H1 (cell line): ENCODE measurements at regions not wholly inside any gene's neighbourhood (a gene's known extent, or its start where the extent isn't known, plus 50 kb on each side); places are given as distances from the start of the nearest gene placed in this dataset.

Source experiments
- CTCF ChIA-PET: fragments of 300-600 bp; sonication (Branson Sonifier 250); formaldehyde crosslinking; loops from one replicate; lab custom pipeline; 2021; ENCODE audit not compliant: partially characterized antibody; lab: Charles Lee
- POLR2A ChIA-PET: fragments of 300-600 bp; sonication (Branson Sonifier 250); formaldehyde crosslinking; loops from one replicate; lab custom pipeline; 2021; ENCODE audit warnings: inconsistent platforms; ENCODE audit not compliant: partially characterized antibody; lab: Charles Lee
- DNase-seq, 2 experiments: peaks; one replicate each; pipeline versions ENCODE4 v3.0.0 to v3.0.0-alpha.2; 2010 to 2022; ENCODE audit warnings: low spot score in 2 of 2, low read depth in 1 of 2, mixed read lengths in 1 of 2
- FAIRE-seq: peaks from 2 replicates; lab custom pipeline; 2011; peaks lifted over from hg19 to GRCh38; lab: Jason Lieb, UNC
- H2AFZ ChIP-seq: 2 replicates; pipeline ENCODE4 v1.8.1; 2012; ENCODE audit warnings: low read length, inconsistent platforms
- H2AK5ac ChIP-seq: 2 replicates; pipeline ENCODE4 v1.6.1; 2013; ENCODE audit warnings: low read depth, low read length
- H2BK120ac ChIP-seq: replicated peaks from 2 replicates; pipeline ENCODE3; 2013; ENCODE audit warnings: low read depth, low read length, inconsistent platforms
- H2BK12ac ChIP-seq: 2 replicates; pipeline ENCODE4 v1.6.1; 2013; ENCODE audit warnings: low read depth, low read length
- H2BK15ac ChIP-seq: 2 replicates; pipeline ENCODE4 v1.6.1; 2013; ENCODE audit warnings: low read length
- H2BK20ac ChIP-seq: 2 replicates; pipeline ENCODE4 v1.6.1; 2013; ENCODE audit warnings: low read length
- H2BK5ac ChIP-seq: 2 replicates; pipeline ENCODE4 v1.6.1; 2013; ENCODE audit warnings: low read depth, low read length
- H3K14ac ChIP-seq: 2 replicates; pipeline ENCODE4 v1.6.1; 2013; ENCODE audit warnings: inconsistent platforms; ENCODE audit not compliant: insufficient read length
- H3K18ac ChIP-seq: 2 replicates; pipeline ENCODE4 v1.6.1; 2013; ENCODE audit warnings: low read length; ENCODE audit errors: extremely low read depth
- H3K23ac ChIP-seq: 2 replicates; pipeline ENCODE4 v1.6.1; 2013; ENCODE audit warnings: inconsistent platforms; ENCODE audit not compliant: insufficient read length
- H3K23me2 ChIP-seq: 2 replicates; pipeline ENCODE4 v1.6.1; 2013; ENCODE audit warnings: low read depth, low read length
- H3K27ac ChIP-seq: 2 replicates; pipeline ENCODE4 v1.6.1; 2011; ENCODE audit warnings: low read depth, low read length, inconsistent platforms
- H3K27me3 ChIP-seq, 4 experiments: replicated peaks in 1 of 4; 1 replicate in 1 of 4; 2 replicates in 3 of 4; pipeline versions ENCODE4 v1.6.1 to v1.8.1; 2011 to 2013; ENCODE audit warnings: low read length in 3 of 4, mild to moderate bottlenecking in 3 of 4, inconsistent platforms in 2 of 4, mixed read lengths in 2 of 4, moderate library complexity in 1 of 4; ENCODE audit not compliant: control insufficient read depth in 3 of 4, insufficient read depth in 3 of 4; ENCODE audit errors: extremely low read depth in 1 of 4
- H3K36me3 ChIP-seq, 4 experiments: 2 replicates each; pipeline versions ENCODE4 v1.6.1 to v1.8.1; 2011 to 2013; ENCODE audit warnings: mild to moderate bottlenecking in 4 of 4, low read length in 3 of 4, moderate library complexity in 2 of 4, control low read depth in 1 of 4, inconsistent platforms in 1 of 4; ENCODE audit not compliant: insufficient read depth in 4 of 4, control insufficient read depth in 2 of 4
- H3K4ac ChIP-seq: replicated peaks from 2 replicates; pipeline ENCODE3; 2013; ENCODE audit warnings: low read length, low read depth, mixed read lengths, inconsistent platforms; ENCODE audit not compliant: insufficient read length
- H3K4me1 ChIP-seq, 4 experiments: replicated peaks in 1 of 4; 1 replicate in 1 of 4; 2 replicates in 3 of 4; pipeline versions ENCODE4 v1.6.1 to v1.8.1; 2011 to 2013; ENCODE audit warnings: low read length in 3 of 4, inconsistent platforms in 2 of 4, mixed read lengths in 1 of 4; ENCODE audit not compliant: insufficient read depth in 4 of 4, control insufficient read depth in 3 of 4
- H3K4me2 ChIP-seq, 2 experiments: 2 replicates each; pipeline versions ENCODE4 v1.6.1 to v1.8.1; 2011 to 2013; ENCODE audit warnings: low read depth in 2 of 2, low read length in 2 of 2, control low read depth in 1 of 2, inconsistent platforms in 1 of 2, mild to moderate bottlenecking in 1 of 2; ENCODE audit not compliant: insufficient read depth in 1 of 2
- H3K4me3 ChIP-seq, 4 experiments: fragments of 200-600, 300-600 bp in 1 of 4; sonication (generic), shearing (Covaris generic), sonication (Bioruptor Twin) in 1 of 4; 2 replicates each; pipeline versions ENCODE4 v1.5.1 to v1.8.1; 2011 to 2016; ENCODE audit warnings: low read length in 4 of 4, low read depth in 3 of 4, control low read depth in 2 of 4, inconsistent platforms in 2 of 4, mild to moderate bottlenecking in 2 of 4, mixed read lengths in 1 of 4, moderate library complexity in 1 of 4; ENCODE audit not compliant: insufficient read depth in 2 of 4; ENCODE audit errors: extremely low read depth in 1 of 4
- H3K56ac ChIP-seq: replicated peaks from 2 replicates; pipeline ENCODE3; 2013; ENCODE audit warnings: low read depth, mild to moderate bottlenecking, mixed read lengths, low read length, inconsistent platforms; ENCODE audit not compliant: insufficient read length
- H3K79me1 ChIP-seq: 2 replicates; pipeline ENCODE4 v1.6.1; 2013; ENCODE audit warnings: low read depth, low read length, control low read depth
- H3K79me2 ChIP-seq, 2 experiments: 2 replicates each; pipeline versions ENCODE4 v1.6.1 to v1.8.1; 2012 to 2013; ENCODE audit warnings: low read length in 2 of 2, mild to moderate bottlenecking in 2 of 2, inconsistent platforms in 1 of 2; ENCODE audit not compliant: insufficient read depth in 2 of 2, control insufficient read depth in 1 of 2
- H3K9ac ChIP-seq, 4 experiments: replicated peaks in 1 of 4; 1 replicate in 1 of 4; 2 replicates in 3 of 4; pipeline versions ENCODE4 v1.6.1 to v1.8.1; 2011 to 2013; ENCODE audit warnings: low read depth in 3 of 4, low read length in 3 of 4, control low read depth in 2 of 4, mild to moderate bottlenecking in 2 of 4, moderate library complexity in 2 of 4, inconsistent platforms in 1 of 4; ENCODE audit errors: extremely low read depth in 1 of 4
- H3K9me3 ChIP-seq, 2 experiments: 2 replicates each; pipeline versions ENCODE4 v1.6.1 to v1.8.1; 2012 to 2013; ENCODE audit warnings: mild to moderate bottlenecking in 2 of 2, moderate library complexity in 2 of 2, control low read depth in 1 of 2, inconsistent platforms in 1 of 2, low read depth in 1 of 2, low read length in 1 of 2, mixed read lengths in 1 of 2; ENCODE audit not compliant: insufficient read depth in 2 of 2
- H4K20me1 ChIP-seq, 2 experiments: replicated peaks in 1 of 2; 2 replicates each; pipeline versions ENCODE3 to v1.8.1; 2011 to 2013; ENCODE audit warnings: inconsistent platforms in 2 of 2, low read length in 2 of 2, mild to moderate bottlenecking in 1 of 2; ENCODE audit not compliant: insufficient read depth in 2 of 2, control insufficient read depth in 1 of 2
- H4K5ac ChIP-seq: 2 replicates; pipeline ENCODE4 v1.6.1; 2013; ENCODE audit warnings: low read length, low read depth, mixed read lengths, inconsistent platforms; ENCODE audit not compliant: insufficient read length
- H4K8ac ChIP-seq: 2 replicates; pipeline ENCODE4 v1.8.0; 2013; ENCODE audit warnings: mild to moderate bottlenecking, moderate library complexity, low read length, inconsistent platforms; ENCODE audit not compliant: insufficient read depth; ENCODE audit errors: extremely low read depth
- H4K91ac ChIP-seq: replicated peaks from 2 replicates; pipeline ENCODE3; 2013; ENCODE audit warnings: low read length, mixed read lengths, inconsistent platforms; ENCODE audit not compliant: insufficient read length
- GABPA ChIP-seq: IDR thresholded peaks from 2 replicates; pipeline ENCODE4 v1.6.1; 2011; ENCODE audit warnings: mild to moderate bottlenecking, low read length, moderate library complexity, borderline replicate concordance; ENCODE audit not compliant: insufficient read depth
- TAF1 ChIP-seq: IDR thresholded peaks from 2 replicates; pipeline ENCODE4 v1.6.1; 2011; ENCODE audit warnings: mild to moderate bottlenecking, low read depth, low read length
- WGBS, 2 experiments: shearing (Covaris generic) in 1 of 2; methylation state at CpG; one replicate each; pipeline versions ENCODE4 v1.1.6 to v1.1.7; 2013 to 2015; ENCODE audit warnings: low lambda C conversion rate in 2 of 2, mixed read lengths in 2 of 2, inconsistent platforms in 1 of 2, low coverage in 1 of 2, missing lambda C conversion rate in 1 of 2; ENCODE audit not compliant: insufficient replicate concordance in 2 of 2, insufficient coverage in 1 of 2, insufficient read length in 1 of 2; ENCODE audit errors: extremely low coverage in 1 of 2, missing lambda C conversion rate in 1 of 2; 5-methylcytosine and 5-hydroxymethylcytosine counted together

DNA sequence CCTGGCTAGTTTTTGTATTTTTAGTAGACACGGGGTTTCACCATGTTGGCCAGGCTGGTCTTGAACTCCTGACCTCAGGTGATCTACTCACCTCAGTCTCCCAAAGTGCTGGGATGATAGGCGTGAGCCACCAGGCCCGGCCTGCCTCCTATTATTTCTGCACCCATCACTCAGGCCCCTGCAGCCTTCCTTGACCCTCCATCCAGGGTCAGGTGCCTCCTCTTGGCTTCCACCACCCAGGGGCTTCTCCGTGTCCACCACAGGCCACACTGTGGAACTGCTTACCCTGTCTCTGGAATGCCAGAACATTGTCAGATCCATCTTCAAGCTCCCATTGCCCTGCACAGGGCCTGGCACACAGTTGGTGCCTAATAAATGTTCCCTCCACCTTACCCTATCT is 75.4 kb upstream of the RTL6 start:
- no peaks in the 10 kb centered on the region for H3K27me3 ChIP-seq
- H3K18ac ChIP-seq, result no peak overlapping the region
- H3K79me1 ChIP-seq, result no peaks in the 10 kb centered on the region
- H3K4me1 ChIP-seq, result peaks cover 0 to 5% (median 0%) of the 10 kb centered on the region in 4 experiments; a peak in 2 of 7 replicates
- H2BK15ac ChIP-seq, result no peak overlapping the region
- no peaks in the 10 kb centered on the region for H4K20me1 ChIP-seq
- no peak overlapping the region for H2BK120ac ChIP-seq
- ChIA-PET POLR2A (interaction anchor here (0.6 kb wide), 1 partner anchor 20 kb away, joined by 4 read pairs; no protein-coding TSS in a partner anchor), CTCF (interaction anchor here (1.7 kb wide), 1 partner anchor 90 kb away, joined by 4 read pairs; no protein-coding TSS in a partner anchor)
- H3K4me3 ChIP-seq, result no peak overlapping the region
- H2AFZ ChIP-seq, result no peak overlapping the region
- no peaks in the 10 kb centered on the region for H3K79me2 ChIP-seq
- H2BK12ac ChIP-seq, result no peak overlapping the region
- FAIRE-seq, result no peak
- no peak overlapping the region for H3K4ac ChIP-seq
- no peak overlapping the region for H4K5ac ChIP-seq
- no peak overlapping the region for H3K4me2 ChIP-seq
- peaks cover 2% of the 10 kb centered on the region; the same call in 1 of the 2 replicates for H3K23me2 ChIP-seq
- H3K56ac ChIP-seq, result no peak overlapping the region
- no peak overlapping the region for H2AK5ac ChIP-seq
- TF ChIP-seq GABPA (no peak), TAF1 (no peak)
- no peak overlapping the region for H4K91ac ChIP-seq
- no peak overlapping the region for H3K14ac ChIP-seq
- H3K9ac ChIP-seq, result no peak overlapping the region
- H2BK20ac ChIP-seq, result no peak overlapping the region
- DNase-seq, result no peak
- no peak overlapping the region for H3K23ac ChIP-seq
- H3K27ac ChIP-seq, result no peak overlapping the region
- no peak overlapping the region for H2BK5ac ChIP-seq
- 82% methylated on average over 4 of the region's 4 CpGs; no CpG with 5 or more reads in 1 of the 2 experiments for WGBS, 2 experiments
- no peaks in the 10 kb centered on the region for H3K36me3 ChIP-seq
- H4K8ac ChIP-seq, result no peak overlapping the region
- peaks cover 4% of the 10 kb centered on the region in 2 experiments; a peak in 2 of 4 replicates for H3K9me3 ChIP-seq
